ENCODE measurements at regions not wholly inside any gene's neighbourhood (a gene's known extent, or its start where the extent isn't known, plus 50 kb on each side); places are given as distances from the start of the nearest gene placed in this dataset.

DNA sequence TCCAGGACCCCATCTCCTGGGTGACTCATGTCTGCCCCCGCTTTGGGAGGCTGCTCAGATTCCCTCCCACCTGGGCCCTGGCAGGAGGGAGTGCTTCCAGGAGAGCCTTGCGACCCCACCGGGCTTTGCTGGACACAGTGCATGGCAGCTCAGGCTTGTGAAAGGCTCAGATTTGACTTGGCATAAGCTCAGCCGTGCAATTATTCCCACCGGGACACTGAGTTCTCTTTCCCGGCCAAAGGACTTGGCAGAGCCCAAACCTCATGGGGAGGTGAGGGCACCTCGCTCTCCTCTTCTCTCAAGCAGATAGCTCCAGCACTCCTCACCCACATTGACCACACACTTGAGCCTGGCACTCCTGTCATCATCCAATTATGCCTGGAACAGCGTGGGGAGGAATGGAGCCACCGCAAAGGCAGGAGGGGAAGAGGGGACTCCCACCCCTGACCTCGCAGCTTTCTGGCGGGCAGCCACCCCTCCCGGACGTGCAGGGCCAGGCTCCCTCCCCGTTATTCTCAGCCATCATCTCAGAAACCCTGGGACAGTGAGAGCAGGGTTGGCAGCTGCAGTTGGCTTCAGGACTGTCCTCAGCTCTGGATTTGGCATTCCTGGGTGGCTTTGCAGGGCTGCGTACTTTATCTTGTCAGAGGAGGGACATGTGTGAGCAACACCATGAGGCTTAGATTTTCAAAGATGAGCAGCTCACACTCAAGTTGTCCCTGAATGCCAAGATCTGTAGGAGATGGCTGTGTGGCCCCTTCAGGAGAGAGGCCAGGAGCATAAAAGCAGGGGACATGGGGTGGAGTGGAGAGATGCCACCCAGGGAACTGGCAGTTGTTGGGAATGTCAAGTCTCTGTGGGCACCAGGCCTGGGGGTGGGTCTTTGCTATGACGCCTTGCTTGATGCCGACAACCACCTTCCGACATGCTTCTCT, 306.2 kb downstream of the TEX29 start:
- H3K4me3 ChIP-seq (ENCODE audit: low read depth, poor library complexity, severe bottlenecking) = no peak overlapping the region
- intact Hi-C loops (cut with DNase I; ENCODE audit: low total_unique reads) = no loop called here
- peak in 1 of 2 donors; percentile 82 for DNase-seq (ENCODE audit: low spot score in 2 of 2)
- 74 to 77% methylated on average over 18 of the region's 18 CpGs for WGBS, 2 donors
- no peak for TF ChIP-seq CTCF (IDR thresholded peaks at IDR 0.05)
- TF ChIP-seq POLR2A (IDR thresholded peaks at IDR 0.05) = no peak

- H3K4me3 ChIP-seq (ENCODE audit: low read depth, poor library complexity, severe bottlenecking) = no peak overlapping the region
- TF ChIP-seq CTCF (IDR thresholded peaks at IDR 0.05) (no peak), POLR2A (IDR thresholded peaks at IDR 0.05) (no peak)
- intact Hi-C loops (cut with DNase I; ENCODE audit: low total_unique reads) = no loop called here
- DNase-seq (ENCODE audit: low spot score in 2 of 2) = peak in 1 of 2 donors; percentile 59
- 86 to 88% methylated on average over 13 of the region's 13 CpGs for WGBS, 2 donors
Observed at GRCh38 chr13:111627596-111627995, 307.2 kb downstream of the TEX29 start.

DNA sequence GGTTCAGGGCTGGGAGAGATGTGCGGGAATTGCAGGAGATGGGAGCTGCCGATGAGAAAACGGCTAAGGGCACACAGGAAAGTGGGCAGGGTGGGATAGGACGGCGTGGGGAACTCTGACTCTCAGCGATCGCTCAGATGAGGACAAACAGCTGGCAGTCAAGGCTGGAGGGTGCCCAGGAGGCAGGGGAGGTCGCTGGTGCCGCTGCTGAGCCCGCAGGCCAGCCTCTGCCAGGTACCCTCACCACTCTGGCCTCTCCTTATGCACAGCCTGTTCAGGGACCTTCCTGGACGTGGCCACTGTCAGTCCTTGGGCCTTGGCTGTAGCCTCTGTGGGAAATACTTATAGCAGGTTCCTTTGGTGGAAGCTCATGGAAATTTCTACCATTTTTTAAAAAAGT, 308.6 kb downstream of the TEX29 start:
- H3K4me3 ChIP-seq (ENCODE audit: low read depth, poor library complexity, severe bottlenecking) = no peak overlapping the region
- WGBS, 2 donors = 69 to 74% methylated on average over 11 of the region's 11 CpGs
- peak in 1 of 2 donors; percentile 46 for DNase-seq (ENCODE audit: low spot score in 2 of 2)
- TF ChIP-seq POLR2A (IDR thresholded peaks at IDR 0.05) (no peak), CTCF (IDR thresholded peaks at IDR 0.05) (no peak)
- intact Hi-C loops (cut with DNase I; ENCODE audit: low total_unique reads) = no loop called here

GRCh38 chr13:111629457-111629856, 309.0 kb downstream of the TEX29 start:
- DNase-seq (ENCODE audit: low spot score in 2 of 2) = peak in 1 of 2 donors; percentile 40
- intact Hi-C loops (cut with DNase I; ENCODE audit: low total_unique reads) = no loop called here
- TF ChIP-seq CTCF (IDR thresholded peaks at IDR 0.05) = no peak
- no peak for TF ChIP-seq POLR2A (IDR thresholded peaks at IDR 0.05)
- no peak overlapping the region for H3K4me3 ChIP-seq (ENCODE audit: low read depth, poor library complexity, severe bottlenecking)
- WGBS, 2 donors = 80 to 81% methylated on average over 15 of the region's 15 CpGs

- H3K4me3 ChIP-seq (ENCODE audit: low read depth, poor library complexity, severe bottlenecking) = no peak overlapping the region
- no peak for DNase-seq (ENCODE audit: low spot score in 2 of 2)
- intact Hi-C loops (cut with DNase I; ENCODE audit: low total_unique reads) = no loop called here
- TF ChIP-seq CTCF (IDR thresholded peaks at IDR 0.05) = no peak
- no peak for TF ChIP-seq POLR2A (IDR thresholded peaks at IDR 0.05)
- WGBS, 2 donors = 63 to 70% methylated on average over 14 of the region's 14 CpGs
Observed at GRCh38 chr13:111629926-111630325, 309.5 kb downstream of the TEX29 start.
